GM12878 (cell line): ENCODE measurements at regions not wholly inside any gene's neighbourhood (a gene's known extent, or its start where the extent isn't known, plus 50 kb on each side); places are given as distances from the start of the nearest gene placed in this dataset.

ENCODE experiments used
- ATAC-seq: fragments of 200-7000 bp; cut with Tn5 transposase; 3 replicates; pipeline ENCODE4 v1.9.1; 2020; ENCODE audit warnings: mild to moderate bottlenecking, moderate library complexity
- BruUV-seq: library from RNA; stranded (reverse); fragments of 400-500 nt; replicated peaks from 2 replicates; lab custom pipeline; 2021; lab: Mats Ljungman, UMichigan
- CTCF ChIA-PET: fragments of 300-600 bp; sonication (Branson Sonifier 250); formaldehyde crosslinking; extraction: SDS; loops from one replicate; lab custom pipeline; 2021; ENCODE audit warnings: inconsistent platforms; lab: Yijun Ruan, JAX
- POLR2A ChIA-PET: fragments of 350-600 bp; formaldehyde crosslinking; extraction: SDS; loops from one replicate; lab custom pipeline; 2021; ENCODE audit warnings: inconsistent platforms; lab: Charles Lee
- RAD21 ChIA-PET: fragments of 300-600 bp; sonication (Branson Sonifier 250); formaldehyde crosslinking; loops from one replicate; lab custom pipeline; 2023; ENCODE audit warnings: antibody characterized with exemption; ENCODE audit not compliant: unreplicated experiment; lab: Charles Lee
- SMC1A ChIA-PET: fragments of 300-600 bp; sonication (Branson Sonifier 250); formaldehyde crosslinking; loops from one replicate; lab custom pipeline; 2023; ENCODE audit not compliant: unreplicated experiment, uncharacterized antibody; lab: Charles Lee
- DNase-seq: peaks from one replicate; pipeline ENCODE4 v3.0.0-alpha.2; 2011; ENCODE audit warnings: low read depth, low spot score
- FAIRE-seq: peaks from 3 replicates; lab custom pipeline; 2011; peaks lifted over from hg19 to GRCh38; lab: Jason Lieb, UNC
- H2AFZ ChIP-seq: 2 replicates; pipeline ENCODE4 v1.6.0; 2011; ENCODE audit warnings: low read depth, low read length, control low read depth; ENCODE audit not compliant: control insufficient read depth
- H3K27ac ChIP-seq: 2 replicates; pipeline ENCODE4 v1.5.1; 2011; ENCODE audit warnings: control low read depth; ENCODE audit not compliant: control insufficient read depth, insufficient read depth
- H3K27me3 ChIP-seq, 2 experiments: replicated peaks in 1 of 2; 2 replicates each; pipeline versions ENCODE4 v1.6.0 to v1.6.1; 2011; ENCODE audit warnings: low read length in 1 of 2; ENCODE audit not compliant: control insufficient read depth in 2 of 2, insufficient read depth in 2 of 2
- H3K36me3 ChIP-seq, 2 experiments: 2 replicates each; pipeline ENCODE4 v1.5.1; 2011; ENCODE audit warnings: low read length in 1 of 2; ENCODE audit not compliant: control insufficient read depth in 2 of 2, insufficient read depth in 2 of 2
- H3K4me1 ChIP-seq: 2 replicates; pipeline ENCODE4 v1.6.1; 2011; ENCODE audit warnings: mild to moderate bottlenecking, low read length, moderate library complexity, mixed read lengths; ENCODE audit not compliant: control insufficient read depth, insufficient read depth
- H3K4me2 ChIP-seq: 2 replicates; pipeline ENCODE4 v1.6.0; 2011; ENCODE audit warnings: control low read depth; ENCODE audit not compliant: control insufficient read depth, insufficient read depth
- H3K4me3 ChIP-seq: fragments of 200-600 bp; sonication (generic); 2 replicates; pipeline ENCODE4 v1.5.1; 2016
- H3K79me2 ChIP-seq: 2 replicates; pipeline ENCODE4 v1.6.0; 2011; ENCODE audit warnings: low read length; ENCODE audit not compliant: control insufficient read depth, insufficient read depth
- H3K9ac ChIP-seq: 2 replicates; pipeline ENCODE4 v1.8.0; 2011; ENCODE audit warnings: low read length, control low read depth, mixed read lengths; ENCODE audit not compliant: control insufficient read depth, insufficient read depth
- H3K9me3 ChIP-seq: replicated peaks from 3 replicates; pipeline ENCODE4 v1.5.1; 2011; ENCODE audit warnings: mild to moderate bottlenecking, low read length; ENCODE audit not compliant: control insufficient read depth, insufficient read depth
- H4K20me1 ChIP-seq: 2 replicates; pipeline ENCODE4 v1.6.0; 2011; ENCODE audit not compliant: control insufficient read depth, insufficient read depth
- CREM ChIP-seq: IDR thresholded peaks from 2 replicates; pipeline ENCODE4 v1.6.1; 2014; ENCODE audit warnings: antibody characterized with exemption, low read depth
- EP300 ChIP-seq, 2 experiments: fragments of 150-350 bp in 1 of 2; IDR thresholded peaks; 2 replicates each; pipeline ENCODE4 v1.6.1; 2011 to 2012; ENCODE audit warnings: low read depth in 2 of 2, low read length in 2 of 2, borderline replicate concordance in 1 of 2, improper control_type of control experiment in 1 of 2, inconsistent platforms in 1 of 2; ENCODE audit not compliant: control insufficient read depth in 1 of 2
- HDAC6 ChIP-seq: fragments of 200-600 bp; sonication (generic); IDR thresholded peaks from one replicate; pipeline ENCODE4 v1.8.0; 2017; ENCODE audit warnings: antibody characterized with exemption; ENCODE audit not compliant: unreplicated experiment
- SRF ChIP-seq, 2 experiments: IDR thresholded peaks; 2 replicates each; pipeline ENCODE4 v1.6.1; 2011; ENCODE audit warnings: low read depth in 2 of 2, low read length in 2 of 2, mild to moderate bottlenecking in 1 of 2, moderate library complexity in 1 of 2
- TARDBP ChIP-seq: IDR thresholded peaks from 2 replicates; pipeline ENCODE4 v1.6.1; 2016; ENCODE audit warnings: borderline replicate concordance
- YBX1 ChIP-seq: fragments of 450-650 bp; IDR thresholded peaks from 2 replicates; pipeline ENCODE4 v1.6.1; 2016; ENCODE audit warnings: antibody characterized with exemption
- ZNF274 ChIP-seq: IDR thresholded peaks from one replicate; pipeline ENCODE4 v1.8.0; 2011; ENCODE audit not compliant: insufficient read length, insufficient read depth
- WGBS: methylation state at CpG from one replicate; pipeline ENCODE4 v1.1.6; 2016; ENCODE audit warnings: low lambda C conversion rate; ENCODE audit not compliant: insufficient replicate concordance, insufficient coverage; ENCODE audit errors: missing lambda C conversion rate; 5-methylcytosine and 5-hydroxymethylcytosine counted together
- in situ Hi-C: fragments of 300-500 bp; cut with MboI; formaldehyde crosslinking; loops from 9 replicates; pipeline ENCODE4 v1.14.3; 2018; ENCODE audit warnings: mixed read lengths
- intact Hi-C: fragments of 100-400 bp; cut with micrococcal nuclease; formaldehyde crosslinking; loops from one replicate; pipeline ENCODE4 v1.14.2; 2022; ENCODE audit not compliant: unreplicated experiment
- TF ChIP-seq, protein P1 (sequence below), 3 experiments: IDR thresholded peaks in 2 of 3; conservative IDR thresholded peaks in 1 of 3; 2 replicates each; pipeline ENCODE4 v1.5.1; 2011; ENCODE audit warnings: low read depth in 3 of 3, low read length in 3 of 3, mild to moderate bottlenecking in 3 of 3, control low read depth in 2 of 3, moderate library complexity in 2 of 3, inconsistent platforms in 1 of 3, mixed read lengths in 1 of 3; ENCODE audit not compliant: control insufficient read depth in 2 of 3, insufficient read depth in 1 of 3; ENCODE audit errors: extremely low read depth in 1 of 3

DNA sequence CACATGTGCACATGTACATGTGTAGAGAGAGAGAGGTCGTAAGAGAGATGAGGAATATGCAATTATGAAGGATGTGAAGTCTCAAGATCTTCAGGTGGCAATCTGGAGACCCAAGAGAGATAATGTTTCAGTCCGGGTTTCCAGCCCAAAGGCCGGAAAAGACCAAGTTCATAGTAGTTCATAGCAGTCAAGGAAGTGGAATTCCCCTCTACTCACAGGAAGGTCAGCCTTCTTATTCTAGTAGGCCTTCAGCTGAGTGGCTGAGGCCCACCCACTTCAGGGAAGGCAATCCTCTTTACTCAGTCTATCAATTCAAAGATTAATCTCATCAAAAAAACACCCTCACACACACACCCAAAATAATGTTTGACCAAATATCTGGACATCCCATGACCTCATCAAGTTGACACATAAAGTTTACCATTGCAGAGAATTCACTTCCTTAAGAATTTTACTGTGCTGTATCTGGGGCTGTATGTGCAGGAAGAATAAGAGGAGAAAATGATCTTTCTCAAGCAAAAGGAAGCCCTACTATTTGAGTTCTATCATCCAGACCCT lies 114.6 kb downstream of the TNFSF18 start:
- 40% methylated on average over 3 of the region's 3 CpGs for WGBS
- H3K79me2 ChIP-seq: no peaks in the 10 kb centered on the region
- no peak for FAIRE-seq
- BruUV-seq: no TSS peak
- H4K20me1 ChIP-seq: no peaks in the 10 kb centered on the region
- H3K9ac ChIP-seq: no peak overlapping the region
- TF ChIP-seq CREM (no peak), EP300 (IDR thresholded peaks at IDR 0.05; ENCODE audit: borderline replicate concordance in 1 of 2, control insufficient read depth in 1 of 2, low read depth in 2 of 2, low read length in 2 of 2) (no peak), SRF (IDR thresholded peaks at IDR 0.05; ENCODE audit: low read depth in 2 of 2, low read length in 2 of 2) (no peak), YBX1 (no peak), TARDBP (no peak), ZNF274 (no peak), HDAC6 (no peak)
- TF ChIP-seq, protein P1, sequence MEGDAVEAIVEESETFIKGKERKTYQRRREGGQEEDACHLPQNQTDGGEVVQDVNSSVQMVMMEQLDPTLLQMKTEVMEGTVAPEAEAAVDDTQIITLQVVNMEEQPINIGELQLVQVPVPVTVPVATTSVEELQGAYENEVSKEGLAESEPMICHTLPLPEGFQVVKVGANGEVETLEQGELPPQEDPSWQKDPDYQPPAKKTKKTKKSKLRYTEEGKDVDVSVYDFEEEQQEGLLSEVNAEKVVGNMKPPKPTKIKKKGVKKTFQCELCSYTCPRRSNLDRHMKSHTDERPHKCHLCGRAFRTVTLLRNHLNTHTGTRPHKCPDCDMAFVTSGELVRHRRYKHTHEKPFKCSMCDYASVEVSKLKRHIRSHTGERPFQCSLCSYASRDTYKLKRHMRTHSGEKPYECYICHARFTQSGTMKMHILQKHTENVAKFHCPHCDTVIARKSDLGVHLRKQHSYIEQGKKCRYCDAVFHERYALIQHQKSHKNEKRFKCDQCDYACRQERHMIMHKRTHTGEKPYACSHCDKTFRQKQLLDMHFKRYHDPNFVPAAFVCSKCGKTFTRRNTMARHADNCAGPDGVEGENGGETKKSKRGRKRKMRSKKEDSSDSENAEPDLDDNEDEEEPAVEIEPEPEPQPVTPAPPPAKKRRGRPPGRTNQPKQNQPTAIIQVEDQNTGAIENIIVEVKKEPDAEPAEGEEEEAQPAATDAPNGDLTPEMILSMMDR (IDR thresholded peaks at IDR 0.05 in 2 of 3, conservative IDR thresholded peaks at IDR 0.05 in 1 of 3; ENCODE audit: control insufficient read depth in 2 of 3, extremely low read depth in 1 of 3, insufficient read depth in 1 of 3, low read depth in 3 of 3, low read length in 3 of 3): no peak
- H3K4me1 ChIP-seq: no peaks in the 10 kb centered on the region
- H2AFZ ChIP-seq: no peak overlapping the region
- ChIA-PET CTCF (no interaction called here), POLR2A (no interaction called here), SMC1A (no interaction called here), RAD21 (no interaction called here)
- no peak overlapping the region for H3K27ac ChIP-seq
- DNase-seq: no peak
- intact Hi-C loops: no loop called here
- H3K27me3 ChIP-seq: no peaks in the 10 kb centered on the region
- no peak for ATAC-seq
- in situ Hi-C loops: no loop called here
- no peaks in the 10 kb centered on the region for H3K36me3 ChIP-seq
- no peak overlapping the region for H3K4me3 ChIP-seq
- no peaks in the 10 kb centered on the region for H3K9me3 ChIP-seq
- H3K4me2 ChIP-seq: no peak overlapping the region
